HepG2 (cell line): ENCODE measurements at regions not wholly inside any gene's neighbourhood (a gene's known extent, or its start where the extent isn't known, plus 50 kb on each side); places are given as distances from the start of the nearest gene placed in this dataset.

Source experiments
- AGO1 ChIP-seq: fragments of 200-400 bp; formaldehyde crosslinking; IDR thresholded peaks from 2 replicates; pipeline ENCODE4 v1.6.1; 2017; ENCODE audit warnings: mild to moderate bottlenecking, low read depth, low read length, moderate library complexity; ENCODE audit not compliant: poor library complexity, severe bottlenecking
- DNMT1 ChIP-seq: sonication (generic); formaldehyde crosslinking; IDR thresholded peaks from 2 replicates; pipeline ENCODE4 v1.5.1; 2020; ENCODE audit warnings: mild to moderate bottlenecking, missing genetic modification reagents
- GLI4 ChIP-seq: sonication (generic); formaldehyde crosslinking; IDR thresholded peaks from 2 replicates; pipeline ENCODE4 v1.5.1; 2020; ENCODE audit warnings: missing genetic modification reagents, mild to moderate bottlenecking, moderate library complexity, borderline replicate concordance
- MAZ ChIP-seq, 2 experiments: sonication (generic) in 1 of 2; formaldehyde crosslinking in 1 of 2; IDR thresholded peaks; 2 replicates each; pipeline versions ENCODE4 v1.5.0 to v1.6.1; 2012 to 2020; ENCODE audit warnings: low read depth in 2 of 2, mild to moderate bottlenecking in 2 of 2, borderline replicate concordance in 1 of 2, improper control_type of control experiment in 1 of 2, low read length in 1 of 2, missing genetic modification reagents in 1 of 2, moderate library complexity in 1 of 2
- MED1 ChIP-seq: sonication (generic); formaldehyde crosslinking; IDR thresholded peaks from 2 replicates; pipeline ENCODE4 v1.4.0; 2020; ENCODE audit warnings: missing genetic modification reagents
- NONO ChIP-seq, 2 experiments: fragments of 450-650 bp in 1 of 2; sonication (generic) in 1 of 2; formaldehyde crosslinking in 1 of 2; IDR thresholded peaks in 1 of 2; conservative IDR thresholded peaks in 1 of 2; 2 replicates each; pipeline versions ENCODE4 v1.6.1 to v1.8.0; 2017 to 2022; ENCODE audit warnings: mild to moderate bottlenecking in 1 of 2, missing genetic modification reagents in 1 of 2, moderate library complexity in 1 of 2
- SOX6 ChIP-seq, 2 experiments: fragments of 450-650 bp in 1 of 2; sonication (generic) in 1 of 2; formaldehyde crosslinking in 1 of 2; IDR thresholded peaks; 2 replicates each; pipeline versions ENCODE4 v1.4.0 to v1.6.1; 2017 to 2020; ENCODE audit warnings: antibody characterized with exemption in 1 of 2, mild to moderate bottlenecking in 1 of 2, missing genetic modification reagents in 1 of 2
- SP4 ChIP-seq: sonication (generic); formaldehyde crosslinking; IDR thresholded peaks from 2 replicates; pipeline ENCODE4 v1.8.1; 2023; ENCODE audit warnings: mild to moderate bottlenecking, missing genetic modification reagents
- ZFP37 ChIP-seq: sonication (generic); formaldehyde crosslinking; IDR thresholded peaks from 2 replicates; pipeline ENCODE4 v1.4.0; 2020; ENCODE audit warnings: missing genetic modification reagents, borderline replicate concordance
- ZNF124 ChIP-seq: sonication (generic); formaldehyde crosslinking; IDR thresholded peaks from 2 replicates; pipeline ENCODE4 v1.4.0; 2020; ENCODE audit warnings: missing genetic modification reagents
- ZNF496 ChIP-seq: sonication (generic); formaldehyde crosslinking; IDR thresholded peaks from 2 replicates; pipeline ENCODE4 v1.8.1; 2023; ENCODE audit warnings: mild to moderate bottlenecking, moderate library complexity, missing genetic modification reagents; ENCODE audit not compliant: insufficient replicate concordance
- ZNF563 ChIP-seq: sonication (generic); formaldehyde crosslinking; IDR thresholded peaks from 2 replicates; pipeline ENCODE4 v1.8.0; 2022; ENCODE audit warnings: mild to moderate bottlenecking, moderate library complexity, missing genetic modification reagents
- ZNF724P ChIP-seq: sonication (generic); formaldehyde crosslinking; IDR thresholded peaks from 2 replicates; pipeline ENCODE4 v1.8.0; 2022; ENCODE audit warnings: missing genetic modification reagents, borderline replicate concordance
- TF ChIP-seq, protein P1 (sequence below): IDR thresholded peaks from 2 replicates; pipeline ENCODE4 v1.6.1; 2016; ENCODE audit warnings: missing biosample characterization, missing genetic modification reagents, low read depth
- TF ChIP-seq, protein P2 (sequence below): sonication (generic); formaldehyde crosslinking; IDR thresholded peaks from 2 replicates; pipeline ENCODE4 v1.9.0; 2022; ENCODE audit warnings: missing genetic modification reagents, mild to moderate bottlenecking, borderline replicate concordance
- TF ChIP-seq, protein P3 (sequence below): sonication (generic); formaldehyde crosslinking; IDR thresholded peaks from 2 replicates; pipeline ENCODE4 v1.5.0; 2020; ENCODE audit warnings: missing genetic modification reagents
- TF ChIP-seq, protein P4 (sequence below): sonication (generic); formaldehyde crosslinking; IDR thresholded peaks from 2 replicates; pipeline ENCODE4 v1.8.1; 2023; ENCODE audit warnings: mild to moderate bottlenecking, moderate library complexity, missing genetic modification reagents
- TF ChIP-seq, protein P5 (sequence below): sonication (generic); formaldehyde crosslinking; IDR thresholded peaks from 2 replicates; pipeline ENCODE4 v1.4.0; 2020; ENCODE audit warnings: missing genetic modification reagents, mild to moderate bottlenecking, borderline replicate concordance
- TF ChIP-seq, protein P6 (sequence below): sonication (generic); formaldehyde crosslinking; IDR thresholded peaks from 2 replicates; pipeline ENCODE4 v1.5.1; 2020; ENCODE audit warnings: missing genetic modification reagents, mild to moderate bottlenecking, borderline replicate concordance

DNA sequence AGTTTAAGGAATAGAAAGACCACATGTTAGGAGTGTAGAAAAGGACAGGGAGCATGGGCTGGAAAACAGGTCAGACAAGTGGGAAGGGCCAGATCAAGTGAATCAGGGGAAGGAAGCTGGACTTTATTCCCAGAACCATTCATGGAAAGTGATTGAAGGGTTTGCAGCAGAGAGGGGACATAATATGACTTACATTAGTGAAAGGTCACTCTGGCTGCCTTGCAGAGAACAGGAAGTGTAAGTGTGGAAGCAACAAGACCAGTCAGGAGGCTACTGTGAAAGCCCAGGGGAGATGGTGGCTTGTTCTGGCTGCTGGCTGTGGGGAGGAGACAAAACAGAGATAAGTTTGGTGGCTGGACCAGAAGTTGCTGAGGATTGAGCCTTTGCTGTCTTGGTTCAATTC lies 69.1 kb downstream of the VCPKMT start (continued):
- TF ChIP-seq MAZ (IDR thresholded peaks at IDR 0.05; ENCODE audit: borderline replicate concordance, low read depth, low read length) = no peak
- TF ChIP-seq MAZ (CRISPR knock-in tag; IDR thresholded peaks at IDR 0.05; ENCODE audit: low read depth) = no peak
- TF ChIP-seq GLI4 = no peak
- peak; percentile 45; the same call in 1 of the 2 replicates for TF ChIP-seq MED1 (CRISPR knock-in tag)
- no peak for TF ChIP-seq DNMT1 (CRISPR knock-in tag)
- TF ChIP-seq ZFP37 = no peak
- TF ChIP-seq AGO1 = no peak
- no peak for TF ChIP-seq SP4 (CRISPR knock-in tag)
- TF ChIP-seq, protein P1, sequence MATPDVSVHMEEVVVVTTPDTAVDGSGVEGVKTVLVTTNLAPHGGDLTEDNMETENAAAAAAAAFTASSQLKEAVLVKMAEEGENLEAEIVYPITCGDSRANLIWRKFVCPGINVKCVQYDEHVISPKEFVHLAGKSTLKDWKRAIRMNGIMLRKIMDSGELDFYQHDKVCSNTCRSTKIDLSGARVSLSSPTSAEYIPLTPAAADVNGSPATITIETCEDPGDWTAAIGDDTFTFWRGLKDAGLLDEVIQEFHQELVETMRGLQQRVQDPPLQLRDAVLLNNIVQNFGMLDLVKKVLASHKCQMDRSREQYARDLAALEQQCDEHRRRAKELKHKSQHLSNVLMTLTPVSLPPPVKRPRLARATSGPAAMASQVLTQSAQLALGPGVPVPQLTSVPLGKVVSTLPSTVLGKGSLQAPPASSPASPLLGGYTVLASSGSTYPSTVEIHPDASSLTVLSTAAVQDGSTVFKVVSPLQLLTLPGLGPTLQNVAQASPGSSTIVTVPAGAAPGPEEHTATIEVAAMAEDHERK (CRISPR knock-in tag) = no peak
- TF ChIP-seq, protein P2, sequence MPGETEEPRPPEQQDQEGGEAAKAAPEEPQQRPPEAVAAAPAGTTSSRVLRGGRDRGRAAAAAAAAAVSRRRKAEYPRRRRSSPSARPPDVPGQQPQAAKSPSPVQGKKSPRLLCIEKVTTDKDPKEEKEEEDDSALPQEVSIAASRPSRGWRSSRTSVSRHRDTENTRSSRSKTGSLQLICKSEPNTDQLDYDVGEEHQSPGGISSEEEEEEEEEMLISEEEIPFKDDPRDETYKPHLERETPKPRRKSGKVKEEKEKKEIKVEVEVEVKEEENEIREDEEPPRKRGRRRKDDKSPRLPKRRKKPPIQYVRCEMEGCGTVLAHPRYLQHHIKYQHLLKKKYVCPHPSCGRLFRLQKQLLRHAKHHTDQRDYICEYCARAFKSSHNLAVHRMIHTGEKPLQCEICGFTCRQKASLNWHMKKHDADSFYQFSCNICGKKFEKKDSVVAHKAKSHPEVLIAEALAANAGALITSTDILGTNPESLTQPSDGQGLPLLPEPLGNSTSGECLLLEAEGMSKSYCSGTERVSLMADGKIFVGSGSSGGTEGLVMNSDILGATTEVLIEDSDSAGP = no peak
- TF ChIP-seq, protein P3, sequence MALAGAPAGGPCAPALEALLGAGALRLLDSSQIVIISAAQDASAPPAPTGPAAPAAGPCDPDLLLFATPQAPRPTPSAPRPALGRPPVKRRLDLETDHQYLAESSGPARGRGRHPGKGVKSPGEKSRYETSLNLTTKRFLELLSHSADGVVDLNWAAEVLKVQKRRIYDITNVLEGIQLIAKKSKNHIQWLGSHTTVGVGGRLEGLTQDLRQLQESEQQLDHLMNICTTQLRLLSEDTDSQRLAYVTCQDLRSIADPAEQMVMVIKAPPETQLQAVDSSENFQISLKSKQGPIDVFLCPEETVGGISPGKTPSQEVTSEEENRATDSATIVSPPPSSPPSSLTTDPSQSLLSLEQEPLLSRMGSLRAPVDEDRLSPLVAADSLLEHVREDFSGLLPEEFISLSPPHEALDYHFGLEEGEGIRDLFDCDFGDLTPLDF (CRISPR knock-in tag) = no peak
- no peak for TF ChIP-seq ZNF724P
- TF ChIP-seq, protein P4, sequence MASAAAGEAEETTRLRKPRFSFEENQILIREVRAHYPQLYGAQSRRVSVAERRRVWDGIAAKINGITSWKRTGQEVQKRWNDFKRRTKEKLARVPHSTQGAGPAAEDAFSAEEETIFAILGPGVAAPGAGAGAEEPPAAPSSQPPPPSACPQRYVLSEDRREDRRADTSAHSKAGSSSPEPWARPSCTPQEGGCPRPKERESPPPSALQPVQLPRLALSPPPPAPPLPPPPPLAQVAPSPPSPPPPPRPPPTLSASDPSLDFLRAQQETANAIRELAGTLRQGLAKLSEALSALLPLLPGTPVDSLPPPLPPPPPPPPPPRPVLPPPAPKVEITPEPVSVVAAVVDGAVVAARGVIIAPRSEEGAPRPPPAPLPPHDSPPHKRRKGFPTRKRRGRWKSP (CRISPR knock-in tag) = no peak
- TF ChIP-seq NONO (IDR thresholded peaks at IDR 0.05) = no peak
- TF ChIP-seq NONO (CRISPR knock-in tag; conservative IDR thresholded peaks at IDR 0.05) = no peak
- TF ChIP-seq ZNF563 = no peak
- TF ChIP-seq, protein P5, sequence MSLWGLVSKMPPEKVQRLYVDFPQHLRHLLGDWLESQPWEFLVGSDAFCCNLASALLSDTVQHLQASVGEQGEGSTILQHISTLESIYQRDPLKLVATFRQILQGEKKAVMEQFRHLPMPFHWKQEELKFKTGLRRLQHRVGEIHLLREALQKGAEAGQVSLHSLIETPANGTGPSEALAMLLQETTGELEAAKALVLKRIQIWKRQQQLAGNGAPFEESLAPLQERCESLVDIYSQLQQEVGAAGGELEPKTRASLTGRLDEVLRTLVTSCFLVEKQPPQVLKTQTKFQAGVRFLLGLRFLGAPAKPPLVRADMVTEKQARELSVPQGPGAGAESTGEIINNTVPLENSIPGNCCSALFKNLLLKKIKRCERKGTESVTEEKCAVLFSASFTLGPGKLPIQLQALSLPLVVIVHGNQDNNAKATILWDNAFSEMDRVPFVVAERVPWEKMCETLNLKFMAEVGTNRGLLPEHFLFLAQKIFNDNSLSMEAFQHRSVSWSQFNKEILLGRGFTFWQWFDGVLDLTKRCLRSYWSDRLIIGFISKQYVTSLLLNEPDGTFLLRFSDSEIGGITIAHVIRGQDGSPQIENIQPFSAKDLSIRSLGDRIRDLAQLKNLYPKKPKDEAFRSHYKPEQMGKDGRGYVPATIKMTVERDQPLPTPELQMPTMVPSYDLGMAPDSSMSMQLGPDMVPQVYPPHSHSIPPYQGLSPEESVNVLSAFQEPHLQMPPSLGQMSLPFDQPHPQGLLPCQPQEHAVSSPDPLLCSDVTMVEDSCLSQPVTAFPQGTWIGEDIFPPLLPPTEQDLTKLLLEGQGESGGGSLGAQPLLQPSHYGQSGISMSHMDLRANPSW (CRISPR knock-in tag) = no peak
- TF ChIP-seq ZNF496 (CRISPR knock-in tag) = no peak
- no peak for TF ChIP-seq SOX6 (IDR thresholded peaks at IDR 0.05)
- TF ChIP-seq SOX6 (CRISPR knock-in tag; IDR thresholded peaks at IDR 0.05) = no peak
- 0 out of 2 replicates have a peak, but pooled peaks have one; percentile 21 for TF ChIP-seq ZNF124
- TF ChIP-seq, protein P6, sequence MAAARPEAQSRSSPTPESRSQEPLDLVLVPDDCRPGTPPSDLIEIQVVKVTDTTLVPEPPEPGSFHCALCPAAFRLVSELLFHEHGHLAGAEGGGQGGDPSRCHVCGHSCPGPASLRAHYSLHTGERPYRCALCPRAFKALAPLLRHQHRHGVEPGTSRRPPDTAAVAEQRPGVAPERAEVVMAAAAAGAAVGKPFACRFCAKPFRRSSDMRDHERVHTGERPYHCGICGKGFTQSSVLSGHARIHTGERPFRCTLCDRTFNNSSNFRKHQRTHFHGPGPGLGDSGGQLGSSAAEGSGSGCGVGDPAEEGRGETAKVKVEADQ = no peak
